ENCODE measurements at regions not wholly inside any gene's neighbourhood (a gene's known extent, or its start where the extent isn't known, plus 50 kb on each side); places are given as distances from the start of the nearest gene placed in this dataset.

GRCh38 chr3:96069065-96069464, 745.3 kb upstream of the EPHA6 start:
- no peak for DNase-seq

GRCh38 chr3:96070678-96071077, 743.7 kb upstream of the EPHA6 start:
- DNase-seq = no peak

GRCh38 chr3:96071097-96071496, 743.3 kb upstream of the EPHA6 start:
- no peak for DNase-seq

GRCh38 chr3:96072226-96072625, 742.2 kb upstream of the EPHA6 start:
- DNase-seq = no peak

- no peak for DNase-seq
These were observed 730.8 kb upstream of the EPHA6 start for GRCh38 chr3:96083610-96084009.

GRCh38 chr3:96086018-96086417, 728.4 kb upstream of the EPHA6 start:
- no peak for DNase-seq

GRCh38 chr3:96101006-96101560, 713.3 kb upstream of the EPHA6 start:
- no peak for DNase-seq

GRCh38 chr3:96106701-96107100, 707.7 kb upstream of the EPHA6 start:
- no peak for DNase-seq
